MM.1S (cell line): ENCODE measurements at regions not wholly inside any gene's neighbourhood (a gene's known extent, or its start where the extent isn't known, plus 50 kb on each side); places are given as distances from the start of the nearest gene placed in this dataset.

Experiments
- DNase-seq: peaks from one replicate; pipeline ENCODE4 v3.0.0-alpha.2; 2015
- H2AFZ ChIP-seq: fragments of 300-600 bp; sonication (generic); 2 replicates; pipeline ENCODE4 v1.6.0; 2016; ENCODE audit warnings: antibody characterized with exemption, low read length
- H3F3A ChIP-seq: fragments of 300-600 bp; sonication (generic); 2 replicates; pipeline ENCODE4 v1.6.1; 2016; ENCODE audit warnings: mild to moderate bottlenecking, antibody characterized with exemption, low read length, moderate library complexity, mixed read lengths; ENCODE audit not compliant: insufficient read depth
- H3K27ac ChIP-seq: fragments of 300-600 bp; sonication (generic); 2 replicates; pipeline ENCODE4 v1.5.1; 2016; ENCODE audit warnings: mild to moderate bottlenecking, low read length
- H3K27me3 ChIP-seq: fragments of 300-600 bp; sonication (generic); replicated peaks from 2 replicates; pipeline ENCODE4 v1.6.0; 2016; ENCODE audit warnings: low read length; ENCODE audit not compliant: insufficient read depth
- H3K36me3 ChIP-seq: fragments of 300-600 bp; sonication (generic); replicated peaks from 2 replicates; pipeline ENCODE4 v1.6.1; 2016; ENCODE audit warnings: mild to moderate bottlenecking, low read length, mixed read lengths; ENCODE audit not compliant: insufficient read depth
- H3K4me1 ChIP-seq: fragments of 300-600 bp; sonication (generic); 2 replicates; pipeline ENCODE4 v1.6.1; 2016; ENCODE audit warnings: low read length, mixed read lengths
- H3K4me2 ChIP-seq: fragments of 300-600 bp; sonication (generic); 2 replicates; pipeline ENCODE4 v1.6.0; 2016; ENCODE audit warnings: low read depth, low read length
- H3K4me3 ChIP-seq: fragments of 300-600 bp; sonication (generic); 2 replicates; pipeline ENCODE4 v1.5.1; 2016; ENCODE audit warnings: low read length, mixed read lengths
- H3K79me2 ChIP-seq: fragments of 300-600 bp; sonication (generic); 2 replicates; pipeline ENCODE4 v1.6.1; 2016; ENCODE audit warnings: mixed run types, low read length, mixed read lengths
- H3K9ac ChIP-seq: fragments of 300-600 bp; sonication (generic); 2 replicates; pipeline ENCODE4 v1.6.1; 2016; ENCODE audit warnings: low read length, mixed read lengths
- H3K9me2 ChIP-seq: fragments of 300-600 bp; sonication (generic); replicated peaks from 2 replicates; pipeline ENCODE4 v1.6.1; 2016; ENCODE audit warnings: mild to moderate bottlenecking, low read length, mixed read lengths; ENCODE audit not compliant: insufficient read depth
- H3K9me3 ChIP-seq: fragments of 300-600 bp; sonication (generic); replicated peaks from 2 replicates; pipeline ENCODE4 v1.6.1; 2016; ENCODE audit warnings: mild to moderate bottlenecking, low read length, mixed read lengths; ENCODE audit not compliant: insufficient read depth
- H4K20me1 ChIP-seq: fragments of 300-600 bp; sonication (generic); 2 replicates; pipeline ENCODE4 v1.6.1; 2016; ENCODE audit warnings: mild to moderate bottlenecking, low read length, moderate library complexity, mixed read lengths; ENCODE audit not compliant: insufficient read depth
- CTCF ChIP-seq: fragments of 300-600 bp; sonication (generic); IDR thresholded peaks from 2 replicates; pipeline ENCODE4 v1.5.1; 2016; ENCODE audit warnings: antibody characterized with exemption, low read length, mixed read lengths
- EZH2 ChIP-seq: fragments of 300-600 bp; sonication (generic); optimal IDR thresholded peaks from 2 replicates; pipeline ENCODE3; 2017; ENCODE audit warnings: low read depth, mild to moderate bottlenecking, antibody characterized with exemption, low read length, mixed read lengths
- EZH2phosphoT487 ChIP-seq: fragments of 300-600 bp; sonication (generic); IDR thresholded peaks from 2 replicates; pipeline ENCODE4 v1.6.1; 2018; ENCODE audit warnings: antibody characterized with exemption, low read length

DNA sequence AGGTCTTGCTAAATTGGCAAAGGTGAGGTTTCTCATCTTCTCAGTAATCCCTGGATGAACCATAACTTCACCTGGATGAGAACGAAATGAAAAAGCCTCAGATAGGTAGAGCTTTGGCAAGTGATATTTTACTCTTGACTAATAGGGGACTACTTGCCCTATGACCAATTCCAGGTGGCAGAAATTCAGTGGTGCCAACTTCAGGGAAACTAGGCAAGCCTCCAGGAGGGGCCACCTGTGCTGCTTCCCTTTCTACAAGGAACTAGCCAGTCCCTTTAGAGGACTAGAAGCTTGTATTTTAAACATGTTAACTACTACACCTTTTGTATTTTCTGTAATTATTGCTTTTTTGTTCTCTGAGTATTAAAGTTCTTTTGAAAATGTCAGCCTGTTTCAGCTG, 169.0 kb upstream of the GRIA1 start:
- DNase-seq: no peak
- H3K9me3 ChIP-seq: no peaks in the 10 kb centered on the region
- H3K36me3 ChIP-seq: no peaks in the 10 kb centered on the region
- H3K79me2 ChIP-seq: no peaks in the 10 kb centered on the region
- no peaks in the 10 kb centered on the region for H3K9me2 ChIP-seq
- H2AFZ ChIP-seq: no peak overlapping the region
- no peak overlapping the region for H3K27ac ChIP-seq
- H3K4me3 ChIP-seq: no peak overlapping the region
- H3K4me1 ChIP-seq: no peaks in the 10 kb centered on the region
- H4K20me1 ChIP-seq: no peaks in the 10 kb centered on the region
- H3F3A ChIP-seq: no peaks in the 10 kb centered on the region
- no peak overlapping the region for H3K9ac ChIP-seq
- no peaks in the 10 kb centered on the region for H3K27me3 ChIP-seq
- TF ChIP-seq EZH2phosphoT487: no peak
- no peak for TF ChIP-seq CTCF
- no peak for TF ChIP-seq EZH2
- H3K4me2 ChIP-seq: no peak overlapping the region

GRCh38 chr5:153340139-153340538, 150.3 kb upstream of the GRIA1 start:
- Histone ChIP-seq H3K9ac (no peak overlapping the region), H3K27me3 (no peaks in the 10 kb centered on the region), H3K9me2 (no peaks in the 10 kb centered on the region), H3F3A (no peaks in the 10 kb centered on the region), H3K9me3 (no peaks in the 10 kb centered on the region), H3K4me3 (no peak overlapping the region), H3K36me3 (no peaks in the 10 kb centered on the region), H4K20me1 (no peaks in the 10 kb centered on the region), H3K4me2 (no peak overlapping the region), H3K27ac (no peak overlapping the region), H2AFZ (no peak overlapping the region), H3K4me1 (no peaks in the 10 kb centered on the region), H3K79me2 (no peaks in the 10 kb centered on the region)
- TF ChIP-seq EZH2: no peak
- no peak for TF ChIP-seq EZH2phosphoT487
- TF ChIP-seq CTCF: no peak
- DNase-seq: no peak

GRCh38 chr5:153340738-153341137, 149.7 kb upstream of the GRIA1 start:
- Histone ChIP-seq H3K4me1 (no peaks in the 10 kb centered on the region), H2AFZ (no peak overlapping the region), H3K9ac (no peak overlapping the region), H3K9me3 (no peaks in the 10 kb centered on the region), H4K20me1 (no peaks in the 10 kb centered on the region), H3K9me2 (no peaks in the 10 kb centered on the region), H3K27me3 (no peaks in the 10 kb centered on the region), H3K4me2 (no peak overlapping the region), H3K79me2 (no peaks in the 10 kb centered on the region), H3K36me3 (no peaks in the 10 kb centered on the region), H3K4me3 (no peak overlapping the region), H3K27ac (no peak overlapping the region), H3F3A (no peaks in the 10 kb centered on the region)
- no peak for TF ChIP-seq EZH2
- no peak for TF ChIP-seq EZH2phosphoT487
- TF ChIP-seq CTCF: no peak
- no peak for DNase-seq

- no peaks in the 10 kb centered on the region for H3K9me2 ChIP-seq
- H3K9me3 ChIP-seq: no peaks in the 10 kb centered on the region
- H3K4me2 ChIP-seq: no peak overlapping the region
- no peaks in the 10 kb centered on the region for H4K20me1 ChIP-seq
- H3K27me3 ChIP-seq: no peaks in the 10 kb centered on the region
- no peak overlapping the region for H3K9ac ChIP-seq
- H3K4me3 ChIP-seq: no peak overlapping the region
- DNase-seq: no peak
- TF ChIP-seq EZH2 (no peak), CTCF (no peak), EZH2phosphoT487 (no peak)
- H2AFZ ChIP-seq: no peak overlapping the region
- H3K36me3 ChIP-seq: no peaks in the 10 kb centered on the region
- H3K27ac ChIP-seq: no peak overlapping the region
- H3F3A ChIP-seq: no peaks in the 10 kb centered on the region
- no peaks in the 10 kb centered on the region for H3K79me2 ChIP-seq
- H3K4me1 ChIP-seq: no peaks in the 10 kb centered on the region
Measured at GRCh38 chr5:153342487-153342886, 148.0 kb upstream of the GRIA1 start.
